Pancreas (tissue), 10 donors: ENCODE measurements at regions not wholly inside any gene's neighbourhood (a gene's known extent, or its start where the extent isn't known, plus 50 kb on each side); places are given as distances from the start of the nearest gene placed in this dataset.

ENCODE experiments used
- ATAC-seq, 4 donors: fragments of 200-7000 bp; cut with Tn5 transposase; one replicate each; pipeline versions ENCODE4 v1.8.0 to v1.9.1; 2020; ENCODE audit warnings: mild to moderate bottlenecking in 4 of 4, moderate library complexity in 4 of 4
- DNase-seq, 6 donors: peaks; one replicate each; pipeline ENCODE4 v3.0.0-alpha.2; 2020
- FAIRE-seq: peaks from 2 replicates; lab custom pipeline; 2012; peaks lifted over from hg19 to GRCh38; lab: Jason Lieb, UNC
- H3K27ac ChIP-seq, 4 donors: fragments of 200-600 bp; sonication (generic); 1 replicate in 3 of 4; 2 replicates in 1 of 4; pipeline versions ENCODE4 v1.5.0 to v1.8.0; 2020
- H3K27me3 ChIP-seq, 4 donors: fragments of 200-600 bp; one replicate each; pipeline ENCODE4 v1.8.0; 2021
- H3K36me3 ChIP-seq, 3 donors: fragments of 200-600 bp; sonication (generic) in 1 of 3; one replicate each; pipeline versions ENCODE4 v1.5.0 to v1.8.0; 2020 to 2021
- H3K4me1 ChIP-seq, 3 donors: fragments of 200-600 bp; one replicate each; pipeline ENCODE4 v1.8.0; 2021
- H3K4me3 ChIP-seq, 4 donors: fragments of 200-600 bp; sonication (generic) in 2 of 4; one replicate each; pipeline versions ENCODE4 v1.5.0 to v1.8.0; 2020 to 2021
- H3K9me3 ChIP-seq, 4 donors: fragments of 200-600 bp; one replicate each; pipeline ENCODE4 v1.8.0; 2021
- WGBS, 2 donors: extraction: QIAGEN DNeasy Blood & Tissue Kit; methylation state at CpG; one replicate each; pipeline ENCODE4 v1.1.7; 2013; 5-methylcytosine and 5-hydroxymethylcytosine counted together
- intact Hi-C, 3 donors: fragments of 100-400 bp; cut with DNase I; formaldehyde crosslinking; loops; one replicate each; pipeline versions ENCODE4 v1.11.1 to v1.14.2; 2022
- TF ChIP-seq, protein P1 (sequence below), 4 donors: fragments of 200-600 bp; sonication (generic) in 3 of 4; IDR thresholded peaks; one replicate each; pipeline versions ENCODE4 v1.5.0 to v1.8.0; 2021; ENCODE audit warnings: antibody characterized with exemption in 4 of 4
- donor health status: healthy with polysubstance abuse.
- donor health status: DM: no; HTN: no; CAD: no; lungs with moderate emphysema.
- donor health status: DM: no; HTN: no; CAD: no.
- donor health status: control.
- donor health status: control.
- donor health status: Bipolar disorder and iron deficiency.
- donor health status: DM: yes; HTN: yes; CAD: no.
- donor health status: DM: no; HTN: no; CAD: no.
- donor health status: DM: no; HTN: no; CAD: no.
- donor health status: DM: yes; HTN: yes; CAD: no.

DNA sequence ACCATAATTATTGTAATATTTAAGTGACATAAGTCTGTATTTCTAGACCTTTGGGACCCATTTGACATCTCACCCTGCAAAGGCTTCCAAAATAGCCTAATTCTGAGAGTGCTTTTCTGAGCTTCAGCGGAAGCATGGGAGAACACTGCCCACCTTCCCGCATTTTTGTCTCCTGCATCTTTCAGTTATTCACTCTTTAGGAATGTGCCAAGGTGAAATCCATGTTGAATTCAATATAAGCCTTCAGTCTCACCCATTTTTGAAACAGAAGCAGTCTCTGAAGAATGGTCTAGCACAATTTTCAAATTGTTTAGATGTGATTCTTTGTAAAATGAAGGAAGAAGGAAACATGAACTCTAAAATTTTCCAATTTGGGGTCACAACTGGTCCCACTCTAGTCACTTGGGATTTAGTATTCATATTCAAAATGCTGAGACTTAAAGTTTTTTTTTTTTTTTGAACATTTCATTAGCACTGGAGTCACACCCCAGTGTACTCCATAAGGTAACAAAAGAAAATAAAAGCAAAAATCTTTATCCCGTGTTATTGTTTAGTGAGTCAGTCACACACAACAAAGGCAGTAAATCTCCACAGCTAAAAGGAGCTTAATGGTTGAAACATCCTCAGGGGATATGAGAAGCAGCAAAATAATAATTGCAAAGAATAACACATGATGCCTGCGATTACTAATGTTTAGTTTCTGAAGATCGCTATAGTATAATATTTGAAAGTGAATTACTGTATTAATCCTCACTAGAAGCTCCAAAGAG, 479.9 kb upstream of the BTBD3 start:
- intact Hi-C loops = no loop called here
- no peak for ATAC-seq
- TF ChIP-seq, protein P1, sequence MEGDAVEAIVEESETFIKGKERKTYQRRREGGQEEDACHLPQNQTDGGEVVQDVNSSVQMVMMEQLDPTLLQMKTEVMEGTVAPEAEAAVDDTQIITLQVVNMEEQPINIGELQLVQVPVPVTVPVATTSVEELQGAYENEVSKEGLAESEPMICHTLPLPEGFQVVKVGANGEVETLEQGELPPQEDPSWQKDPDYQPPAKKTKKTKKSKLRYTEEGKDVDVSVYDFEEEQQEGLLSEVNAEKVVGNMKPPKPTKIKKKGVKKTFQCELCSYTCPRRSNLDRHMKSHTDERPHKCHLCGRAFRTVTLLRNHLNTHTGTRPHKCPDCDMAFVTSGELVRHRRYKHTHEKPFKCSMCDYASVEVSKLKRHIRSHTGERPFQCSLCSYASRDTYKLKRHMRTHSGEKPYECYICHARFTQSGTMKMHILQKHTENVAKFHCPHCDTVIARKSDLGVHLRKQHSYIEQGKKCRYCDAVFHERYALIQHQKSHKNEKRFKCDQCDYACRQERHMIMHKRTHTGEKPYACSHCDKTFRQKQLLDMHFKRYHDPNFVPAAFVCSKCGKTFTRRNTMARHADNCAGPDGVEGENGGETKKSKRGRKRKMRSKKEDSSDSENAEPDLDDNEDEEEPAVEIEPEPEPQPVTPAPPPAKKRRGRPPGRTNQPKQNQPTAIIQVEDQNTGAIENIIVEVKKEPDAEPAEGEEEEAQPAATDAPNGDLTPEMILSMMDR (IDR thresholded peaks at IDR 0.05) = no peak
- no peak for DNase-seq
- Histone ChIP-seq H3K4me3 (no peak overlapping the region), H3K27ac (no peak overlapping the region), H3K36me3 (no peaks in the 10 kb centered on the region), H3K4me1 (no peaks in the 10 kb centered on the region), H3K9me3 (no peaks in the 10 kb centered on the region), H3K27me3 (no peaks in the 10 kb centered on the region)
- WGBS, 2 donors = 88 to 95% methylated on average over 5 of the region's 5 CpGs
- FAIRE-seq = no peak

DNA sequence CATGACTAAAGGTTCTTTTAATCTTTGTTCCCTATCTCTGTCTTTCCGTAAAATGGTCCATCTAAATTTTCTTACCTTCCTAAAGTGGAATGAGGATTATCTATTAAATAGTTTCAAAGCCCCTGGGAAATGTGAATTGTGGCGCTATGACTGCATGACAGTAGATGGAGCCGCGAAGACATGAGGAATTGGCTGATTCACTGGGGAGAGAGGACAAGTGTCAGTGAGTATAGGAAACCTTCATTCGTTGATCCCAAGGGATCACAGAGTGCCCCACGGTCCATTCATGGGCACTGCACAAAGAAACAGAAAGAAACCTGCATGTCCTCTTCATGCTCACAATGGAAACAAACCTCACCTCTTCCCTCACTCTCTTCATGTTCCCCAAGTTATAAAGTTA, 479.3 kb upstream of the BTBD3 start:
- Histone ChIP-seq H3K4me3 (no peak overlapping the region), H3K27me3 (no peaks in the 10 kb centered on the region), H3K9me3 (no peaks in the 10 kb centered on the region), H3K27ac (no peak overlapping the region), H3K36me3 (no peaks in the 10 kb centered on the region), H3K4me1 (no peaks in the 10 kb centered on the region)
- intact Hi-C loops = no loop called here
- DNase-seq (no peak), ATAC-seq (no peak), FAIRE-seq (no peak)
- 71 to 78% methylated on average over 6 of the region's 6 CpGs for WGBS, 2 donors
- TF ChIP-seq, protein P1 (IDR thresholded peaks at IDR 0.05) = no peak

DNA sequence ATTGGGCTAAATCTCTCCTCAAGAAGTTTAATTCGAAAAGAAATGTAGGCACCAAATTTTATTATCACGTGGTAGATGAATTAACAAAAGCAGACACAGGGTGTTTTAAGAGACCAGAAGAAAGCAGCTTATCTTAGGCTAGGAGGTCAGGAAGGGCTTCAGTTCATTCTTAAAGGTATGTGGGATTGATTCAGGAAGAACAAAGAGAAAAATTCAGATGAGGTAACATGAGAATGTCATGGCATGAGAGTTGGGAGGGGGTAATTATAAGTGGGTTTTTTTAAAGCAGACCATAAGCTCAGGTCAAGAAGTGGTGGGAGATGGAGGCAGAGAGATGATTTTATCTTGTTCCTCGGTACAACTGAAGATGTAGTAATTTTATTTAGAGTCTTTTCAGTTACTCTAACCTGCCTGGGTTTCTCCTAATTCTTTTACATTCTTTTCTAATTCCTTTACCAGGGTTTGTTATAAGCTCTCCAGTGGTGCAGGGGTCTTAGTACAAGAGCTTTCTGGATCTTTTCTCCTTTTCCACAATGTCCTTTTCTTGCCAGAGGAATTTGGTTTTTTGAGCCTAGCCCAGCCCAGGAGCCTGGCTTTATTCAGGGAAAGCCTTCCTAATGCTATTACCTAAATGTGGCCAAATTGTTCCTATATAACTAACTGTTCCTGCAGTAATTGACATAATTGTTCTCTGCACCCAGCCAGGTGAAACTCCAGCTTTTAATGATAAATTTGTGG, 474.1 kb upstream of the BTBD3 start:
- H3K36me3 ChIP-seq = no peaks in the 10 kb centered on the region
- WGBS, 2 donors = 43 to 46% methylated on average over 3 of the region's 3 CpGs
- TF ChIP-seq, protein P1 (IDR thresholded peaks at IDR 0.05) = no peak
- no peak for ATAC-seq
- H3K27ac ChIP-seq = no peak overlapping the region
- no peaks in the 10 kb centered on the region for H3K9me3 ChIP-seq
- H3K27me3 ChIP-seq = no peaks in the 10 kb centered on the region
- DNase-seq = no peak
- FAIRE-seq = no peak
- H3K4me3 ChIP-seq = no peak overlapping the region
- intact Hi-C loops = no loop called here
- H3K4me1 ChIP-seq = no peaks in the 10 kb centered on the region

DNA sequence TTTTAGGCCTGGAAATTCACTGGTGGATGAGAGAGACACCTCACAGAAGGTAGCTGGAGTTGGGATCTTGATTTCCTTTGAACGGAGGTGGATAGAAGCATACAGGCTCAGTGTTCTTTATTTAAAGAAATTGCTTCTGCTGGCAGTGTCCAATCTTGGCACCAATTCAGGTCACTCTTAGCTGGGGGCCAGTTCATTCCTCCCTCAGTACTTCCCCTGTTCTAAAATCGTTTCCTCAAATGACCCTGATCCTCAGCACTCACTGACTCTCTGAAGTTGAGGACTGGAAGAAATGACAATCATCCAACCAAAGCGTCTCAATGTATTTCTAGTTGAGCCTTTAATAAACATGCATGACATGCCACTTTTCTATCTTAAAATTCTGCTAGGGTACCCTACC, 472.5 kb upstream of the BTBD3 start:
- FAIRE-seq = no peak
- Histone ChIP-seq H3K4me1 (no peaks in the 10 kb centered on the region), H3K4me3 (no peak overlapping the region), H3K27me3 (no peaks in the 10 kb centered on the region), H3K27ac (no peak overlapping the region), H3K9me3 (no peaks in the 10 kb centered on the region), H3K36me3 (no peaks in the 10 kb centered on the region)
- DNase-seq = no peak
- TF ChIP-seq, protein P1 (IDR thresholded peaks at IDR 0.05) = no peak
- intact Hi-C loops = no loop called here
- ATAC-seq = peak in 1 of 4 donors; percentile 44
- WGBS, 2 donors = 47 to 57% methylated on average over 3 of the region's 3 CpGs

DNA sequence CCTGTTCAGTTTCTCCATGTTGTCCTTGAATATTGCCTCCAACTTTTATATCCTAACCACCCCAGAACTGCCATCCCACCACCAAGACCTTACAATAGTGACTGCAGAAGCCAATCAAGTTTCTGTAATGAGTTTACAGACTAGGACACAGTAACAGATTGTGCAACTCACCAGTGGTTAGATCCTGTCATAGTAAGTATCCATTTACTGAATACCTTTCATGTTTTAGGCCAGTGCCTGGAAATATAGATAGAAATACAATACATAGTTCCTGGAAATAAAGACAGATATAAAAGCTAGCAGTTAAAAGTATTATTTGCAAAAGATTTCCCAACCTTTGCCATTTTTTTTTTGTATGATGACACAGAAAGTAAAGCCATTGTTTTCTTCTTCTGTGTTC, 471.8 kb upstream of the BTBD3 start:
- no peaks in the 10 kb centered on the region for H3K4me1 ChIP-seq
- TF ChIP-seq, protein P1 (IDR thresholded peaks at IDR 0.05) = no peak
- no peak overlapping the region for H3K27ac ChIP-seq
- ATAC-seq (no peak), FAIRE-seq (no peak), DNase-seq (no peak)
- H3K27me3 ChIP-seq = no peaks in the 10 kb centered on the region
- intact Hi-C loops = no loop called here
- no peaks in the 10 kb centered on the region for H3K36me3 ChIP-seq
- no peaks in the 10 kb centered on the region for H3K9me3 ChIP-seq
- H3K4me3 ChIP-seq = no peak overlapping the region
